HG02610 (cell line): ENCODE measurements at regions not wholly inside any gene's neighbourhood (a gene's known extent, or its start where the extent isn't known, plus 50 kb on each side); places are given as distances from the start of the nearest gene placed in this dataset.
"Not testable (repeated sequence)": the region's sequence is repeated elsewhere in the genome, so short reads cannot be mapped to it uniquely, and the experiment has no call there.

ENCODE experiments used
- ATAC-seq: cut with Tn5 transposase; IDR thresholded peaks from one replicate; pipeline ENCODE4 v1.9.1; 2021; ENCODE audit warnings: mild to moderate bottlenecking, moderate library complexity; ENCODE audit not compliant: unreplicated experiment

DNA sequence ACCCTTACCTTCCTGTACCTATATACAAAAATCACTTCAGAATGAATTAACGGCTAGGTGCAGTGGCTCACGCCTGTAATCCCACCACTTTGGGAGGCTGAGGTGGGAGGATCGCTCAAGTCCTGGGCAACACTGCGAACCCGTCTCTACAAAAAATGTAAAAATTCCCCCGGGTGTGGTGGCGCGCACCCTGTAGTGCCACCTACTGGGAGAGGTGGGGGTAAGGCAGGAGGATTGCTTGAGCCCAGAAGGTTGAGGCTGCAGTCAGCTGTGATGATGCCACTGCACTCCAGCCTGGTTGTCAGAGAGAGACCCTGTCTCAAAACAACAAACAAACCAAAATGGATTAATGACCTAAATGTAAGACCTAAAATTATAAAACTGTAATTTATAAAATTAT lies 307.6 kb downstream of the SPATA31A1 start:
- not testable (repeated sequence) for ATAC-seq

GRCh38 chr9:39663713-39664112 lies 308.2 kb downstream of the SPATA31A1 start:
- peak; percentile 89 for ATAC-seq

- not testable (repeated sequence) for ATAC-seq
These were observed 309.6 kb downstream of the SPATA31A1 start for GRCh38 chr9:39665020-39665419.

DNA sequence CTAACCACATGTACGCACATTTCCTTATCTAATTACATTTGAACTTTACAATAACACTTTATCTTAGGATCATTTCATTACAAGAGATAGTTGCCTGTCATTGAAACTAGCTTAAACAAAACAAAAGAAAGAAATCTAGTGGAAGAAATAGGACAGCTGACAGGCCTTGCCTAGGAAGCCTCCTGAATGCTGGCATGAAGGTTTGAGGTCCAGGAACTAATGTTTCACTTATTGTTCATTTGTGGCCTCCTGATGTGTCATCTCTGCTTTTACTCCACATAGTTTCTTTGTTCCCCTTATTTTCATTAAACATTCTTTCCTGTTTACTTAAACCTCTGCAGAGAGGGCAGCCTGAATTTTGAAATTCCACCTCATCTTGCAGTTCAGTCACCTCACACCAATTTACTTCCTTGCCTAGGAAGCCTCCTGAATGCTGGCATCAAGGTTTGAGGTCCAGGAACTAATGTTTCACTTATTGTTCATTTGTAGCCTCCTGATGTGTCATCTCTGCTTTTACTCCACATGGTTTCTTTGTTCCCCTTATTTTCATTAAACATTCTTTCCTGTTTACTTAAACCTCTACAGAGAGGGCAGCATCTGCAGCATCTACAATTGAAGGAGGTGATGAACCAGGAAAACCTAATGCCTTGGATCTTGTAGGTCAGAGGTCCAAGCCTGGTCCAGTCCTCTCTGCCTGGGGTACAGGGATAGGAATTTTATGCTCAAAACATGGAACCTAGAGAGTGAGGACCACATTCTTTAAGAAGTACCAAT lies 319.2 kb downstream of the SPATA31A1 start:
- ATAC-seq, result not testable (repeated sequence)

- ATAC-seq, result not testable (repeated sequence)
These were observed 319.7 kb downstream of the SPATA31A1 start for GRCh38 chr9:39675211-39675553.

DNA sequence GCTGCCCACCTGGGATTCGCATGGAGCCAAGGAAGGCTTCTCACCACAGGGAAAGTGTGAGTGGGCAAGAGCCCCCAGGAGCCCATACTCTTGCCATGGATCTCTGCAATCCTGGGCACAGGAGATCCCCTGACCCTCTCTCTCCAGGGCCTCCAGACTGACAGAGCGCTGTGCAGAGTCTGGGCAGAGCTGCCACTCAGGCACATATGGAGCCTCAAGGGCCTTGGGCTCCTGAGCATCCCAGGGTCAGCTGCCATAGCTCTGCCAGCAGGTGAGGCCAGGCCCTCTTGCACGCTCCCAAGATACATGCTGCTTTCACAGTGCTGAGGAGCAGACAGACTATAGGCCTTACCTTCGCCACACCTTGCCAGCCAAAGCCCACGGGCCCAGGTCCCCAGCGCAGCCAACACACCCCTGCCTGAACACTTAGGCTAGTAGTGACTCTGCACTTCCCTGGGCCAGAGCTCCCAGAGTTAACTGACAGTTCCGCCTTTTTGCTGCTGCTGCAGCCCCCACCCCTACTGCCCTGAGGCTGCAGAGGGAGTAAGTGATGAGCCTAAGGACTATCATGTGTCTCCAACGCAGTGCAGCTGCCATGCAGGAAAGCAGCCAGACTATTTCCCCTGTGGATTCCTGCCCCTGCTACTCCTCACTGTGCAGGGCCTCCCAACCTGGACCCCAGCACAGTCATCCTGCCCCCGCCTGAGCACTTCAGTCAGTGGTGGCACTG lies 323.2 kb downstream of the SPATA31A1 start:
- ATAC-seq, result not testable (repeated sequence)

DNA sequence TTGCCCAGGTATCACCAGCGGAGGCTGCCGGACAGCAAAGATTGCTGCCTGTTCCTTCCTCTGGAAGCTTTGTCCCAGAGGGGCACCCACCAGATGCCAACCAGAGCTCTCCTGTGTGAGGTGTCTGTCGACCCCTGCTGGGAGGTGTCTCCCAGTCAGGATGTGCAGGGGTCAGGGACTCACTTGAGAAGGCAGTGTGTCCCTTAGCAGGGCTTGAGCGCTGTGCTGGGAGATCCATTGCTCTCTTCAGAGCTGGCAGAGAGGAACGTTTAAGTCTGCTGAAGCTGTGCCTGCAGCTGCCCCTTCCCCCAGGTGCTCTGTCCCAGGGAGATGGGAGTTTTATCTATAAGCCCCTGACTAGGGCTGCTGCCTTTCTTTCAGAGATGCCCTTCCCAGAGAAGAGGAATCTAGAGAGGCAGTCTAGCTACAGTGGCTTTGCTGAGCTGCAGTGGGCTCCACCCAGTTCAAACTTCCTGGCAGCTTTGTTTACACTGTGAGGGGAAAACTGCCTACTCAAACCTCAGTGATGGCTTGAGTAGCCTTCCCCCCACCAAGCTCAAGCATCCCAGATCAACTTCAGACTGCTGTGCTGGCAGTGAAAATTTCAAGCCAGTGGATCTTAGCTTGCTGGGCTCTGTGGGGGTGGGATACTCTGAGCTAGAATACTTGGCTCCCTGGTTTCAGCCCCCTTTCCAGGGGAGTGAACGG lies 325.4 kb downstream of the SPATA31A1 start:
- not testable (repeated sequence) for ATAC-seq

DNA sequence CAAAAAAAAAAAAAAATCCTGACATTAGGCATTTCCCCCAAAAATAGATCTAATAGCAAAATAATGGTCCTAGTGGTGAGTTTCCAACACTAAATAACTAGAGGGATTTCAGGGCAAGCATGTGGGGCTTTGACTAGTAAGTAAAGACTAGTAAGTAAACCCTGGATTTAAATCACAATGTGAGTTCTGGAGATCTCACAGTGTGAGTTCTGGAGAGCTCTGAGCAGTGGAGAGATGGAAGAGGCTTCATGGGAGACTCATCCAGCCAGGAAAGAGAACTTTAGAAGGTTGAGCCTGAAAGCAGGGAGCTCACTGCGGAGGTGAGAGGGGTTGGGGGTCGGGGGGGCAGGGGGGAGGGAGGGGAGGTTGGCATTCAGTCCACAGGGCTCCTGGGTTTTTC lies 373.4 kb downstream of the SPATA31A1 start:
- not testable (repeated sequence) for ATAC-seq

- not testable (repeated sequence) for ATAC-seq
These were observed 389.4 kb downstream of the SPATA31A1 start for GRCh38 chr9:39744898-39745297.

DNA sequence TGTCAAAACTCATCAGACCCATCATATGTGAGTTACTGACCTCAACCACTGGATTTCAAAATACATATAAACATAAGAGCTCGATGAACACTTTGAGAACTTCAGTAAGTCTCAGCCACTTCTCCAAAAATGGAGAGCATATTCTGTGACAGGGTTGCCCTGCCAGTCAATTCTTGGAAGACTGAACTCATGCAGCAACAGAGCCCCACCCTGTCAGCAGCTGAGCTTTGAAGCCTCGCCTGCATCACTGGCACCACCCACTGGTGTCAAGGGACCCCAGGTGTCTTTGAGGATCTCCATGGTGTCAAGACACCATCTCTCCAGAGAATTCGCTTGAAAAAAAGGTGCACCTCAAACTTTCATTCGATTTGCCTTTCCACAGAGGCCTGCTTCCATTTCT lies 420.1 kb downstream of the SPATA31A1 start:
- ATAC-seq, result not testable (repeated sequence)

DNA sequence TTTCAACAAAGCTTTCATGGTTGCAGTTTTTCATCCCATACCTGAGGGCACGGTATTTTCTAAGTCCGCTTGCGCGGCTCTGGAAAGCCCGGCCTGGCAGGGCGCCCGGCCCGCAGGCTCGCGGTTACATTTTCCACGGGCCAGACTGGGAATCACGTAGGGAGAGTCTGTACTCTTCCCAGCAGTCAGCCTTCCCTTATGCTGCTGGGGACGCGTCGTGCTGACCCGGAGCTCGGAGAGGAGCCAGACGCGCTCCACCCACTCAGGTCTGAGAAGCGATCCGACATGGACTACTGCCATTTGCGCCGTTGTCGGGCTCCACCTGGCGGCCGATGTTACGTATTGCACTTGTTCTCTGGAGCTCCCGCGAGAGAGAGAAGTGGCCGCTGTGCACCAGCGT lies 435.9 kb downstream of the SPATA31A1 start:
- ATAC-seq, result peak; percentile 100

DNA sequence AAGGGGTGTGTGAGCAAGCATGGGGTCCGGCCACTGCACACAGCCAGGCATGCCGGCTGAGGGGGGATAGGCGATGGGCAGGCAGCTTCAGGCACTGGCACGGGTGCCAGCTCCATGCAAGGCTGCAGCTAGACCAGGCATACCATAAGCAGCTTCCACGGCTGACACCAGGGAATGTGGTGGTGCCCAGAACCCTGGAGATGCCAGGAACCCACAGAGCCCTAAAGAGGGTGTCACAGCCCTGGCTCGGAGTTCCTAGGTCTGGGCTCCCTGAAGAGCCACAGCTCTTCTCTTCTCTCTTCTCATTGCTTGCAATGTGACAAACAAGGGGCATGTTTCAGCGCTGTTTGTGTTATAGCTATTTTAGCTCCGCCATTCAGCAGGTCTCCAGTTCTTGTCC lies 442.5 kb downstream of the SPATA31A1 start:
- ATAC-seq, result not testable (repeated sequence)

- ATAC-seq, result not testable (repeated sequence)
These were observed 443.8 kb downstream of the SPATA31A1 start for GRCh38 chr9:39799252-39799651.

DNA sequence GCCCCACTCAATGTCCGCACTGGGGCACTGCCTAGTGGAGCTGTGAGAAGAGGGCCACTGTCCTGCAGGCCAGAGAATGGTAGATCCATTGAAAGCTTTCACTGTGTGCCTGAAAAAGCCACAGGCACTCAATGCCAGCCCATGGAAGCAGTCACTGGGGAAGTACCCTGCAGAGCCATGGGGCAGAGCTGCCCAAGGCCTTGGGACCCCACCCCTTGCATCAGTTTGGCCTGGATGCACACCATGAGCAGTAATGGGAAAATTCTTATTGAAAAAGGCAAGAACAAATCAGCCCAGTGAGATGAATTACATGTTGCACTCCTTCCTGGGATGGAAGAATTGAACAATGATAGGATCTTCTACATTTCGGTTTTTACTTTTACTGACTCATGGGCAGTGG lies 447.1 kb downstream of the SPATA31A1 start:
- ATAC-seq, result not testable (repeated sequence)

DNA sequence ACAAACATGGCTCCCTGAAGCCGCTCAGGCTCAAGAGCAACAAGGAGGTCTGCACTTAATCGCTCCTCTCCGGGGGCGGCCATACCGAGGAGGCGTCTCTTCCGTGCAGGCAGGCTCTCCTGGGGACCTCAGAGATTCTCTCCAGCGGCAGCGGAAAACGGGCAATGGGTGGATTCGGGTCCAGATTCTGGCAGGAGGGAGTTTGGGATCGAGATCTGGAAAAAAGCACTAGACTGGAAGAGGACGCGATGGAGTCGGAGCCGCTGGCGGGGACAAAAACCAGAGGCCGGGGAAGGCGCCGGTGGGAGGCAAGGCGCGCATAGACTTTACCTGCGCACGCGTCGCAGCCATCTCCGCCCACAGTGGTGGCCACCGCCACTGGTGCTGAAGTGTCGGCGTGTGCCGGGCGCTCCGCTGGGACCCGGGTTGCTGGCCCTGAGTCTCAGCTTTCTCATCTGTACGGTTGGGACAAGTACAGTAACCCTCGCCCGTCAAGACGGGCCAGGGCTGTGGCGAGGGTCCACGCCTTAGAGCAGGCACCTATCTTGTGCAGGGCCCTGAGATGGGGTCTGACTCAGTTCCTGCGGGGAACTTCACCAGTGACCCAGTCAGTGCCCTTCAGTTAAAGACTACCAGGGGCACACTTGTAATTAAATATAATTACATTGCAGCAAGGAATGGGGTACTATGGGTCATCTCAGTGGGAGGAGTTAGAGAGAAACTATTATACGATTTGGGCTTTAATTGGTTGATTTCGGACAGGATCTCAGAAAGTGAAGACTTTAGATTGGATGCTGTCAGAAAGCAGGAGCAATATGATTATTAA lies 454.1 kb downstream of the SPATA31A1 start:
- not testable (repeated sequence) for ATAC-seq

DNA sequence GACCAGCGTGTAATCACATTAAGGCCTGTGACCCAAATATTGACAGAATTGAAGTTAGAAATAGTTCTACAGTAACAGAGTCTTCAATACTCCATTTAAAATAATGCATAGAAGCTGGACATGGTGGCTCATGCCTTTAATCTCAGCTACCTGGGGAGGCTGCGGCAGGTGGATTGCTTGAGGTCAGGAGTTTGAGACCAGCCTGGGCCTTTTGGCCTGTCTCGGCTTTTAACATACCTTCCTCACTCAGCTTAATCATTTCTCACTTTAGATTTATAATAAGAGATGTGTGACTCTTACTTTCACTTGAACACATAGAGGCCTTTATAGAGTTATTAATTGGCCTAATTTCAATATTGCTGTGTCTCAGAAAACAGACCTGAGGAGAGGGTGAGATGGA lies 454.9 kb downstream of the SPATA31A1 start:
- ATAC-seq, result not testable (repeated sequence)

- not testable (repeated sequence) for ATAC-seq
These were observed 456.1 kb downstream of the SPATA31A1 start for GRCh38 chr9:39811615-39812014.

- ATAC-seq, result not testable (repeated sequence)
These were observed 473.0 kb downstream of the SPATA31A1 start for GRCh38 chr9:39828457-39828856.
